ENCODE measurements at regions not wholly inside any gene's neighbourhood (a gene's known extent, or its start where the extent isn't known, plus 50 kb on each side); places are given as distances from the start of the nearest gene placed in this dataset.

- ChIA-PET POLR2A (interaction anchor here (1.2 kb wide), 1 partner anchor 21 kb away, joined by 4 read pairs; no protein-coding TSS in a partner anchor), CTCF (ENCODE audit: unreplicated experiment) (no interaction called here)
- DNase-seq (ENCODE audit: low spot score), result no peak
- intact Hi-C loops (cut with micrococcal nuclease; ENCODE audit: unreplicated experiment), result no loop called here
- BruUV-seq (replicated peaks), result no TSS peak
- Histone ChIP-seq H3K4me3 (ENCODE audit: low read depth, low read length, poor library complexity, severe bottlenecking) (no peak overlapping the region), H3K4me2 (ENCODE audit: low read length) (no peak overlapping the region), H4K20me1 (ENCODE audit: insufficient read depth, low read length) (no peaks in the 10 kb centered on the region), H3K9me3 (ENCODE audit: low read length) (no peaks in the 10 kb centered on the region), H3K4me1 (ENCODE audit: insufficient read depth, low read length, poor library complexity, severe bottlenecking) (no peaks in the 10 kb centered on the region), H3K27ac (ENCODE audit: low read depth, low read length, poor library complexity, severe bottlenecking) (no peak overlapping the region), H2AFZ (ENCODE audit: low read length) (no peak overlapping the region), H3K9me2 (ENCODE audit: insufficient read depth, low read length) (no peaks in the 10 kb centered on the region), H3K79me2 (ENCODE audit: insufficient read depth, low read depth, low read length) (no peaks in the 10 kb centered on the region), H3K36me3 (ENCODE audit: insufficient read depth, low read length) (no peaks in the 10 kb centered on the region)
- TF ChIP-seq, protein P1, sequence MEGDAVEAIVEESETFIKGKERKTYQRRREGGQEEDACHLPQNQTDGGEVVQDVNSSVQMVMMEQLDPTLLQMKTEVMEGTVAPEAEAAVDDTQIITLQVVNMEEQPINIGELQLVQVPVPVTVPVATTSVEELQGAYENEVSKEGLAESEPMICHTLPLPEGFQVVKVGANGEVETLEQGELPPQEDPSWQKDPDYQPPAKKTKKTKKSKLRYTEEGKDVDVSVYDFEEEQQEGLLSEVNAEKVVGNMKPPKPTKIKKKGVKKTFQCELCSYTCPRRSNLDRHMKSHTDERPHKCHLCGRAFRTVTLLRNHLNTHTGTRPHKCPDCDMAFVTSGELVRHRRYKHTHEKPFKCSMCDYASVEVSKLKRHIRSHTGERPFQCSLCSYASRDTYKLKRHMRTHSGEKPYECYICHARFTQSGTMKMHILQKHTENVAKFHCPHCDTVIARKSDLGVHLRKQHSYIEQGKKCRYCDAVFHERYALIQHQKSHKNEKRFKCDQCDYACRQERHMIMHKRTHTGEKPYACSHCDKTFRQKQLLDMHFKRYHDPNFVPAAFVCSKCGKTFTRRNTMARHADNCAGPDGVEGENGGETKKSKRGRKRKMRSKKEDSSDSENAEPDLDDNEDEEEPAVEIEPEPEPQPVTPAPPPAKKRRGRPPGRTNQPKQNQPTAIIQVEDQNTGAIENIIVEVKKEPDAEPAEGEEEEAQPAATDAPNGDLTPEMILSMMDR (conservative IDR thresholded peaks at IDR 0.05; ENCODE audit: low read length), result no peak
- no peak for TF ChIP-seq EZH2phosphoT487 (IDR thresholded peaks at IDR 0.05; ENCODE audit: borderline replicate concordance, low read depth, low read length)
Observed at GRCh38 chr2:34998741-34999140, 1356.8 kb upstream of the CRIM1 start.

GRCh38 chr2:34997779-34998178 is 1357.8 kb upstream of the CRIM1 start:
- intact Hi-C loops (cut with micrococcal nuclease; ENCODE audit: unreplicated experiment), result no loop called here

DNA sequence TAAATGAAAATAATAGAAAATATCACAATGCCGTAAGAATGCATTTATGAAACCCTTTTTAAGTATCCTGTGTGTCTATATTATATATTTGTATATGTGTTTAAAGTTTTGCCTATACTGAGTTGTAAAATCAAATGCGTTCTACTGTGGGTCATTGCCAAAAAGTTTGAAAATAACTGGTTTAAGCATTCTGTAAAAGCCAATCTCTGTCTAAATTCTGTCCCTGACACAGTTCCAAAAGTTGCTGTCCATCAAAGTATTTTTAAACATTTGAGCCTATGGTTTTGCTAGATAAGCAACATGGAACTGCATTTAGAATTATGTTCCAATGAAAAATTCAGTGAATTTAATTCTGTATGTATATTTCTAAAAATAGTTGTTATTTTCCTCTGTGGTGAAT is 1360.4 kb upstream of the CRIM1 start:
- Histone ChIP-seq H3K36me3 (ENCODE audit: insufficient read depth, low read length) (no peaks in the 10 kb centered on the region), H3K4me3 (ENCODE audit: low read depth, low read length, poor library complexity, severe bottlenecking) (no peak overlapping the region), H3K9me3 (ENCODE audit: low read length) (no peaks in the 10 kb centered on the region), H3K9me2 (ENCODE audit: insufficient read depth, low read length) (no peaks in the 10 kb centered on the region), H3K27ac (ENCODE audit: low read depth, low read length, poor library complexity, severe bottlenecking) (no peak overlapping the region), H3K4me1 (ENCODE audit: insufficient read depth, low read length, poor library complexity, severe bottlenecking) (no peaks in the 10 kb centered on the region), H3K79me2 (ENCODE audit: insufficient read depth, low read depth, low read length) (no peaks in the 10 kb centered on the region), H4K20me1 (ENCODE audit: insufficient read depth, low read length) (no peaks in the 10 kb centered on the region), H2AFZ (ENCODE audit: low read length) (no peak overlapping the region), H3K4me2 (ENCODE audit: low read length) (no peak overlapping the region)
- ChIA-PET POLR2A (no interaction called here), CTCF (ENCODE audit: unreplicated experiment) (no interaction called here)
- DNase-seq (ENCODE audit: low spot score), result no peak
- BruUV-seq (replicated peaks), result no TSS peak
- intact Hi-C loops (cut with micrococcal nuclease; ENCODE audit: unreplicated experiment), result no loop called here
- TF ChIP-seq EZH2phosphoT487 (IDR thresholded peaks at IDR 0.05; ENCODE audit: borderline replicate concordance, low read depth, low read length), result no peak
- TF ChIP-seq, protein P1 (conservative IDR thresholded peaks at IDR 0.05; ENCODE audit: low read length), result no peak

More at GRCh38 chr2:34997779-34998178, 1357.8 kb upstream of the CRIM1 start:
- POLR2A ChIA-PET, result interaction anchor here (1.2 kb wide), 1 partner anchor 20 kb away, joined by 4 read pairs; no protein-coding TSS in a partner anchor
- CTCF ChIA-PET (ENCODE audit: unreplicated experiment), result no interaction called here
- Histone ChIP-seq H3K9me3 (ENCODE audit: low read length) (no peaks in the 10 kb centered on the region), H3K4me3 (ENCODE audit: low read depth, low read length, poor library complexity, severe bottlenecking) (no peak overlapping the region), H3K79me2 (ENCODE audit: insufficient read depth, low read depth, low read length) (no peaks in the 10 kb centered on the region), H3K27ac (ENCODE audit: low read depth, low read length, poor library complexity, severe bottlenecking) (no peak overlapping the region), H3K4me1 (ENCODE audit: insufficient read depth, low read length, poor library complexity, severe bottlenecking) (no peaks in the 10 kb centered on the region), H4K20me1 (ENCODE audit: insufficient read depth, low read length) (no peaks in the 10 kb centered on the region), H3K36me3 (ENCODE audit: insufficient read depth, low read length) (no peaks in the 10 kb centered on the region), H3K4me2 (ENCODE audit: low read length) (no peak overlapping the region), H2AFZ (ENCODE audit: low read length) (no peak overlapping the region), H3K9me2 (ENCODE audit: insufficient read depth, low read length) (no peaks in the 10 kb centered on the region)
- TF ChIP-seq EZH2phosphoT487 (IDR thresholded peaks at IDR 0.05; ENCODE audit: borderline replicate concordance, low read depth, low read length), result no peak
- TF ChIP-seq, protein P1 (conservative IDR thresholded peaks at IDR 0.05; ENCODE audit: low read length), result no peak
- BruUV-seq (replicated peaks), result no TSS peak
- no peak for DNase-seq (ENCODE audit: low spot score)

All from OCI-LY7 (cell line).